Activated CD4-positive, CD25-positive, alpha-beta regulatory T cell treated with anti-CD3 and anti-CD28 coated beads, Interleukin-2, amount 50 U/mL, for 24 hours (primary cell): ENCODE measurements at regions not wholly inside any gene's neighbourhood (a gene's known extent, or its start where the extent isn't known, plus 50 kb on each side); places are given as distances from the start of the nearest gene placed in this dataset.

Experiments used
- ATAC-seq, 2 donors: fragments of 150-1000 bp; cut with Tn5 transposase; one replicate each; pipeline ENCODE4 v1.10.0; 2021; ENCODE audit warnings: mild to moderate bottlenecking in 1 of 2, moderate library complexity in 1 of 2

DNA sequence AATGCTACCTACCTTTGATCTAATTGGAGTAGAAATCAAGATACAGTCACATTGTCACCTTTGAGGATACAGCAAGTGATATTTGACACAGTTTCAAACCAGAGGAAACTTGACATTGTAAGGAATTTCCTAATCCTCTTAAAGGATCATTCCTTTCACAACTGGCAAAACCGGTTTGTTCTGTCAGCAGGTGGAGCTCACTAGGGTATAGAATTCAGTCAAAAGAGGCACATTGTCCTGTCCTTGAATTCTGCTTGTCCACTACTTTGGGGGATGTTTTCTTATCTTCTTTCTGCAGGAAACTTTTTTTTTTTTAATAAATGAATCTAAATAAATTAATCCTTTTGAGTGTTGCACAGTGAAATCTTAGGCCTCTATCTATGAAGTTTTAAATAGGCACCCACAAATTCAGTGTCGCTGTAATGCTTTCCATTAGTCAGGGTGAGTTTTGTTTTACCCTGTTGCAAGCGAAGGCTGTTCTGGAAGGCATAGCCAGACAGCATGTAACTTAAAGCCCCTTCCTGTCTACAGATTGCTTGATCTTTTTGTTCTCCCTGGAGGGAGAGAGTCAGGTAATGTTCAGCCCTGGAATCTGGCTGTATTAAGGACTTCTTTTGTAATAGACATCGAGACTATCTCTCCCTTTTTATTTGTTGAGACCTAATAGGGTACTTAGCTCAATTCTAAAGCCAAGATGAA, 285.0 kb upstream of the RGS6 start:
- no peak for ATAC-seq

DNA sequence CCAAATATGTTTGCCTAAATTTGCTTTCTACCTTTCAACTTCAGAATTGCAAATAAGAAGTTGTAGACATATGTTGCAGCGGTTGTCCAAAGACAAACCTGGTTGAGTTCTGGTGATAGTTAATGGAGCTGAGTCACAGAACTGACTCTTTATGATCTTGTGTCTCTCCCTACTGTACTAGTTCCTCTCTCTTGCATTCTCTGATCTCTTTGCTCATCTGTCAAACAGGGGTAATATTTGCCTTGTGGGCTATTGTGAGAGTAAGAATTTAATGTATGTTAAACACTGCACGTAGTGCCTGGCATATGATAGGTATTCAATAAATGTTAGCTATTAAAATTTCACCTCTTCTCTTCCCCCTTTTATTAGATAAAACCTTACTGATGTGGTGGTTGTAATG, 283.5 kb upstream of the RGS6 start:
- ATAC-seq: no peak

DNA sequence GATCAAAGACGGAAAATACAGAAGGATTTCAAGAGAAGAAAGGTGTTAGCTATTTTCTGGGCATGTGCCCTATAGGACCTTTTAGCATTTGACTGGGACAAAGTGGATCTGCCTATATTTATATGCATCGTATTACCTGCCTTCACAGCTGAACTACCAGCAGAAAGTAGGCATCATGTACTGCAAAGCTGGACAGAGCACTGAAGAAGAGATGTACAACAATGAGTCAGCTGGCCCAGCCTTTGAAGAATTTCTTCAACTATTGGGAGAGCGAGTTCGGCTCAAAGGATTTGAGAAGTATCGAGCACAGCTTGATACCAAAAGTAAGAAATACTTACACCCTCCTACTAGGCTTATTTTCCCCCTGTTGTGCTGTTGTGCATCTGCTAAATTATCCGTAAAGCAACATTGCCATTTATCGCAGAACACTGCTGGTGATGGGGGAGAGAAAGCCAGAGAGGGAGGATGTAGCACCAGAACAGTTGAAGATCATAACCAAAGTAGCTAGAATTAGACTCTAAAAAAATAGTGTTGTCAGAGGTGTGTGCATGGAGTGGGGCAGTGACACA, 282.0 kb upstream of the RGS6 start:
- ATAC-seq: no peak

DNA sequence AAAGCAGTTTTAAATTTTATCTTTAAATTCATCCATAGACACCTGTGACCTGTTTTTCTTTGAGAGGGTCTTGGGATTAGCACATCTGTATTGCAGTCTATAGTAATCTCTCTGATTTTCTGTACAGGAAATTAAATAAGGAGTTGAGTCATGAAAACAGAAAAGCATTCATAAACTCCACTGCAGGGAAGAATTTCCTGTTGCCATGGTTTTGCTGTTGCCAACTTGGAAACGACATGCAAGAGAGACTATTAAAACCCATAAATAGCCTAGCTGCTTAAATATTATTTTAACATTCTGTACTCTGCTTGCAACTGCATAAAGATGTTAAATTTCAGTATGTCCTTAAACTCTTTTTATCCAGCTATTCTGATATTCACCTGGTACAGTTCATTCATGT, 281.0 kb upstream of the RGS6 start:
- ATAC-seq: no peak

DNA sequence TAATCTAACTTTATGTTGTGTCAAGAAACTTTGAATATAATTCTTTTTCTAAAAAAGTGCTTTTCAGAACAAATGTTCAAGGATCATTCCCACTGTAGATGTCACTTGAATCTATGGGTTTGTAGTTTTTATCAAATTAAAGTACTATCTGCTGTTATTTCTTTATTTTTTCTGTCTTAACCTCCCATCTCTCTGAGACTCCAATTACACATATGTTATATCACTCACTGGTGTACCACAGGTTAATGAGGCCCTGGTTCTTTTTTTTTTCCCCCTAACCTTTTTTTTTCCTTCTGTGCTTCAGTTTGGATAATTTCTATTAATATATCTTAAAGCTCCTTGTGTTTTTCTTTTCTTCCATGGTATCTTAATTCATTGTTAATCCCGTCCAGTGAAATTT, 279.9 kb upstream of the RGS6 start:
- no peak for ATAC-seq

DNA sequence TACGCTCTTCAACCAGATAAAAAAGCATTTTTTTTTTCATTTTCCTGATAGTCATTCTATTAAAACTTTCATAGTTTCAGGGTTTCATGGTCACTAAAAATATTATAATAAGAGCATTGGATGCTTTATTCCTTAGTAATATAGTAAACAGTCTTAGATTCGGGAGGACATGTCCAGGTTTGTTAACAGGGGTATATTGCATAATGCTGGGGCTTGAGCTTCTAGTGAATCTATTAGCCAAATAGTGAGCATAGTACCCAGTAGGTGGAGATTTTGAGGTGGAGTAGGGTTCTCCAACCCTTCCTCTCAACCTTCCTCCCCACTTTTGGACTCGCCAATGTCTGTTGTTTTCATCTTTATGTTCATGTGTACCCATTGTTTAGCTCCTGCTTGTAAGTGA, 277.4 kb upstream of the RGS6 start:
- no peak for ATAC-seq

DNA sequence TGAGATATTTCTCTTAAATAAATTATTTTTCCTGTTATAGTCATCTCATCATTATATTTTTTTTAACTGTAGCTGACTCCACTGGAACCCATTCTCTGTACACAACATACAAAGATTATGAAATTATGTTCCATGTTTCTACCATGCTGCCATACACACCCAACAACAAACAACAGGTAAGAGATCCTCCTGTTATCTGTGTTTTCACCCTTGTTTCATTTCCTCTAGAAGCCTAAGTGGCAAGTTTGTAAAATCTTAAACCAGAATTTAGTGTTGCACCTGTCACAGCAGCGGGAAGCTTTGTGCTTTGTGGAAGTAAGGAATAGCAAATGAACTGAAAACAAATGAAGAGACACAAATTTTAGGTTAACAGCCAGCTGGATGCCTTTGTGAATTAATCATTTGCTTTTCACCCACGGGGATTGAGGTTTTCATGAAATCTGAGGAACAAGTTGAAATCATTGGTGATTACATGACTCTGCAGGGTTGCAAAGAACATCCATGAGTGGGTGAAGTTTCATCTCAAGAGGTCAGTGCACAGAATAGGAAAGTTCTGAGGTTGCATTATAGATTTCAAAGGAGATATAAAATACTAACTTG, 273.9 kb upstream of the RGS6 start:
- no peak for ATAC-seq

DNA sequence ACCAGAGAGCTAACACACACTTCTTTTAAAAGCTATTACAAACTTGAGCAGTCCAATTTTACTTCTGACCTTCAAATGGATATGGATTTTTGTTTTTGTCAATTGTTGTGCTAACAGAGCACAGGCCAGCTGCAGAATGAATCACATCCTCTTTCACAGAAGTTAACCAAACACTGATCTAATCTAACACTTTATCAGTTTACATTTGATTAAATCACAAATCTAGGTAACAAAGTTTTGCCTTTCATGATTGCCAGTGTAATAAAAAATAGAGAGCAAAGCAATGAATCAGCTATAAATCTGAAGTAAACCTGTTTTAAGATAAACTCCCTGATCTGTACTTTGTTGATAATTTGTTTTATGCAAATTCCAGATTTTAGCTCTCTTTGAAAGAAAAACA, 273.1 kb upstream of the RGS6 start:
- no peak for ATAC-seq

DNA sequence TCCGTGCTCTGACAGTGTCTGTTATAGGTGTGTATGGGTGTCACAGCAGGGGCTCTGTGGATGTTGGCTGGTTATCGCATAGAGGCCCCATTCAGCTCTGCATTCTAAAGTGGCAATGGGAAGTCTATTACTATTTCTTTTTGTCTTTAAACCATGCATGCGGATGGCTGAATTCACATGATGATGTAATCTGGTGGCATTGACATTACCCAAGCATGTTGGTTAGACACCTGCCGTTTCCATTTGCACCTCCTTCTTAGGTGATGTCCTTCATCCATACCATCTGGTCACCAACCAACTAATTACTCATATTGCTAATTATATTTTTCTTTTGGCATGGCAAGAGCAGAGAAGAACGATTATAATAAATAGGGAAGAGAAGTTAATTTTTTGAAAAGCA, 270.8 kb upstream of the RGS6 start:
- no peak for ATAC-seq

DNA sequence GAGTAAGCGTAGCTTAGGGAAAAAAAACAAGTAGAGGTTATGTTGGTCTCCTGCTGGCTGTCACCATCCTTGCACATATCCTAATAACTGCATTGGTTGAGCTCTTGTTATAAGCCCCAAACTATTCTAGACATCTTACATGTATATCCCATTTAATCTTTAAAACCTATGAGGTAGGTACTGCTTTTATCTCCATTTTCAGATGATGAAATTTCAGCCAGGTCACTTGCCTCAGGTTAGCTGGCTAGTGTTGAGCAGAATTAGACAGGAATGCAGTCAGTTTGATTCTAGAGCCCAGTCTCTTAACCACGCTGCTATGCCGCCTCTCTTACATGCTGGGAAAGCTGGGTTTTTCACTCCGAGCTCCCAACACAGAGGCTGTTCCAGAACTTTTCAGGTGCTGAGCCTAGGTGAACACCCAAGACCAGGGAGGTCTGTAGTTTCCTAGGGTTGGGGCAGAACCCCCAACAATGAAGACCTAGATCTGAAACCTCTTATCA, 269.9 kb upstream of the RGS6 start:
- no peak for ATAC-seq

DNA sequence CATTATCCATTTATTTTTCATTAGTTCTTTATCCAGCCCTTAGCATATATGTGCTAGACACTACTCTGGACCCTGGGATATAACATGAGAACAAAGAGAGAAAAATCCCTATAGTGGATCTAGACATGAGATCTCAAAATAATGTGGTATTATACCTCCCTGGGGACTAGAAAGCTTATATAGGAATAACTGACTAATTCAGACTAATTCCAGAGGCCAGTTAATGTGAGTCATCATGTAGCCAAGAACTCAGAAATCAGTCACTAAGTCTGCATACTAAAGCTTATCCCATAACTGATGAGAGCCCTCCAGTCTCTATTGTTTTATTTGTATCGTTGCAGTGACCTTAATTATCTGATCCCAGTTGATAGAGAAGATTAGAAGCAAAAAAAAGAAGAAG, 267.1 kb upstream of the RGS6 start:
- no peak for ATAC-seq

DNA sequence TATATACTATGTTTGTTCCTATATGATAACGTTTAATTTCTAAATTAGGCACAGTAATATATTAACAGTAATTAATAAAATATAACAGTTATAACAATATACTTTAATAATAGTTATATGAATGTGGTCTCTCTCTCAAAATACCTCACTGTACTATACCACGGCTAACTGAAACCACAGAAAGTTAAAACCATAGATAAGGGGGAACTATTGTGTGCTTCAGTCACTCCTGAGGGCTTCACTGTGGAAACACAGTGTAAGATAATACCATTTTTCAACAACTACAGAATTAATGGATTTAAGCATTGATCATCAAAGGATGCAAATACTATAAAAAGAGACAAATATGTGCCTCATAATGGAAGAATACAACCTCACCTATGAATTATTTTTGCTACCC, 266.4 kb upstream of the RGS6 start:
- ATAC-seq: no peak

DNA sequence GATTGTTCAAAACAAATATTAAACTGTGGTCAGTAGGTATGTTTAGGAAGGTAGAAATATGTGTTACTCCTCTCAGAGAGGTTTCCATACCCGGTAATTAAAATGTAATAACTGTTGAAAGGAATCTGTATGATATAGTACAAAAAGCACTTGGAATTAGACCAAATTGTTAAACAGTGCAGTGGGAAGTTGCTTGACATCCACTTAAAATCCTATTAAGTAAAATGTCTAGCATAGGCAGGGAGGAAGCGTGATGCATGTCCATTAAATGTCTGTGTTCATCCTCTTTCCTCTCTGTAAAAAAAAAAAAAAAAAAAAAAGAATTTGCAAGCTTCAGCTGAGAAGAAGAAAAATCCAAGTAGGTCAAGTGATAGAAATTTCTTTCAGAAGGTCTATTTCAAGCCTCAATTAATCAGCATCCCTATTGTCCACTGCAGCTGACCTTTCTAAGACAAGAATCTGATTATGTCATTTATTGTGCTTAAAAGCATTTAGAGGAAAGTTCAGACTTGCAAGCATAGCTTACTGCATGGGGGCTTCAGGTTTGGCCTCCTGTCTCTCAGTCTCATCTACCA, 265.6 kb upstream of the RGS6 start:
- ATAC-seq: no peak

DNA sequence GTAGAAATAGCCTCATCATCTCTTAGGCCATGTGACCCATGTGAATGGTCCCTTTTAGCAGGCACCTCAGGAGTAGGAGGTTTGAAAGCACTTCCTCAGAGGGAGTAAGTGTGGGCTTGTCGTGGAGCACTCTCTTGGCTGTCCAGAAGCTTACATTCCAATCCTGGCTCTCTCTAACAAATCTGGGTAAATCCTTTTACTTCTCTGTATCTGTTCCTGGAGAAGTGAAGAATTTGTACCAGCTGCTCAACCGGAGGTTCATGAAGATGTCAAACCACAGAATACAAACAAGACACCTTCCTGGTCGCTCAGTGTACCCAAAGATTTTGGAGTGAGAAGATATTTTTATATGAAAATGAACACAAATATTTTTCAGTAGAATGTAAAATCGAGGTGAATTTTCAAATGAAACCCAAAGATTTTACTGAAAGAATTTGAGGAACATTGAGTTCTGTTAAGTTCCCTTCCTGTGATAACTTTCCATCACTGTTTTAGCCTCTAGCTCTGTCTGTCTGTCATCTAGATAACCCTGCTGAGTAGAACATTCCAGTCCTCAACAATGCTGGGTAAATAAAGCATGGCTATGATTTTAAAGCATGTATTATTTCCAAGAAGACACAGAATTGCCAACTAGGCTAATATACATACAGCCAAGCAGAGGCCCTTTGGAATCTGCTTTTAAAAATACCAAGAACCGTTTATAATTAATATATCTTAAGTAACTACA, 263.9 kb upstream of the RGS6 start:
- ATAC-seq: no peak

DNA sequence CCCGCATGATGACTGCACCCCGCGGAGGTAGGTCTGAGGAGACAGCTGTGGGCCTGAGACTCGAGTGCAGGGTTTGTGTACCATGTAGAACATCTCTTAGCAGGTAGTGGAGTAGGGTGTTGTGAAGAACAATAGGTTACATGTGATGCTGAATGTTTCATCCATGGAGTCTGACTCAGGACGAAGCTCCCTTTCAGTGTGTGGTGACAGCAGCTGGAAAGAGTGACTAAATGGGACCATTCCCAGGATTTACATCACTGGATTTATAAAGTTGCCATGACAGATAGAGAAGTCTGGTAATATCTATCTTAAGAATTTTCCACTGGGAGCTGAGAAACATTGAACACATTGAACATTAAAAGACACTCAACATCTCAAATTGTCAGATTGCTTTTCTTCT, 259.6 kb upstream of the RGS6 start:
- ATAC-seq: no peak

DNA sequence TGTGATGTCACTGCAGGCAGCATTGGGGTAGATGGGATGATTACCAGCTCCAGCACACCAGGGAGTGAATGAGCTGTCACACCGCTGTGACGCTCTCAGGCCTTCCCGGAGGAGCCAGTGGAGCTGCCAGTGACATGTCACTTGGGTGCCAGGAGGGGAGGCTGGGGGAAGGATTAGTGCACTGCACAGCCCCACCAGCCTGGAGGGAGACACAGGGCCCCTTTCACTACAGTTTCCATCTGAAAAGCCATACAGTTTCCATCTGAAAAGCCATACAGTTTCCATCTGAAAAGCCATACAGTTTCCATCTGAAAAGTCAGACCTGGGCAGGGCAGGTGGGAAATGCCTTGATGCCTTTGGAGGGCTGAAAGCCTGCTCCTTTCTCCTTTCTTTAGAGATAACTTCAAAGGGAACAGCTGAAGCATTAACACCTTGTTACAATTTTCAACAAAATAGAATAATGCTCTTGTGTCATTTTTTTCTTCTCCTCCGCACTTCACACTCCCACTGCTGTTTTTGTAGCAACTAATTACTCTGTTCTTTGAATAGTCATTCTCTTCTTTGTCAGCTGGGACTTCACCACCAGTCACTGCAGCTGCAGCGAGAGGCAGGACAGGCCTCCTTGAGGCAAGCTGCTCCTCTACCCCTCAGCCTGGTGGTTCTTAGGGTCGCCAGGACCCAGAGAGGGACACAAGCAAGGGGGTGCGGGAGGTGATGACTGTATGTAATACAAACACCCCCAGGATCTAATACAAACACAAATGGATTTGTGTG, 256.9 kb upstream of the RGS6 start:
- ATAC-seq: no peak

DNA sequence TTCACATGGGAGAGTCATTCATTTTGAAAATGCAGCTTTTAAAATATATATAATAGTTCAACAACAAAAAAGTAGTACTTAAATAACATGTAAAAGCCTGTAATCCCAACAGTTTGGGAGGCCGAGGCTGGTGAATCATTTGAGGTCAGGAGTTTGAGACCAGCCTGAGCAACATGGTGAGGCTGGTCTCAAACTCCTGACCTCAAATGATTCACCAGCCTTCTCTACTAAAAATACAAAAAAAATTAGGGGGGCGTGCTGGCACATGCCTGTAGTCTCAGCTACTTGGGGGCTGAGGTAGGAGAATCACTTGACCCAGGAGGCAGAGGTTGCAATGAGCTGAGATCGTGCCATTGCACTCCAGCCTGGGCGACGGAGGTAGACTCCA, 256.3 kb upstream of the RGS6 start:
- ATAC-seq: no peak

DNA sequence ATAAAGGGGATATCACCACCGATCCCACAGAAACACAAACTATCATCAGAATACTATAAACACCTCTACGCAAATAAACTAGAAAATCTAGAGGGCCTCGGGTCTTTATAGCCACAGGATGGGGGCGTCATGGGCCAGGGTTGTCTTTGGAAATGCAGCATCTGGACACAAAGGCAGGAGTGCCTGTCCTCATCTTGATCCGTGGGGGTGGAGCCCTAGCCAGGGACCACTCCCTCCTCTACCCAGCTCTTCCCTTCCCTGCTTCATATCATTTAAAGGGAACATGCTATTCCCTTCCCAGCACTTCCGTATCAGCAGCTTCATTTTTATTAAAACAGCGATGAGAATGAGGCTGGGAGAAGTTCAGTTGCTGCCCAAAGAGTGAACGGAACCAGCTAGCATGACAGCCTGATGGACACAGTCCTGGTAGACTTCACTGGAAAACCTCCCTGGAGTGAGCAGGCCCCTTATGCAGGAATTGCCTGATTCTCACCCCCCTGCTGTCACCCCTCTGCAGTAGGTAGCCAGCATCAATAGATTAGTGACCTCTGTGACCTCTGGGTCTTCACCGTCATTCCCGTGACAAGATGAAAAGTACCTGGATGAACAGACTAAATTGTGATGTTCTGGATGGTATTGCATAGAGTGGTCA, 251.4 kb upstream of the RGS6 start:
- ATAC-seq: no peak

DNA sequence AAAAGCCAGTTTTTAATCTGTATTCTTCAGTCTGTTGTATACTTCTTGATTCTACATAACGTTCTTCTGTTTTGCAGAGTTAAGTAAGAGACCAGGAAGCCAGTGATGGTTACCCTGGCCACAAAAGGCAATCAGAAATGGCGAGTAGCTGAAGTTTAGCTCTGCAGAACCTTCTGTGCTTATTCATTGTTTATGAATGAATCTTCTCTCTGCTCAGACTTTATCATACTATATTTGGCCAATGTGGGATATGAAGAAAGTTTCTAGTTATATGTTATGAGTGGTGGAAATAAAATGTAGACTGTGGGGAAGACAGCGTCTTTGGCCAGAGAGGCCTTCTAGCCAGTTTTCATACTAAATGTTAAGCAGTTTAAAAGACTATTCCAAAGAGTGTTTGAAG, 249.9 kb upstream of the RGS6 start:
- ATAC-seq: no peak

DNA sequence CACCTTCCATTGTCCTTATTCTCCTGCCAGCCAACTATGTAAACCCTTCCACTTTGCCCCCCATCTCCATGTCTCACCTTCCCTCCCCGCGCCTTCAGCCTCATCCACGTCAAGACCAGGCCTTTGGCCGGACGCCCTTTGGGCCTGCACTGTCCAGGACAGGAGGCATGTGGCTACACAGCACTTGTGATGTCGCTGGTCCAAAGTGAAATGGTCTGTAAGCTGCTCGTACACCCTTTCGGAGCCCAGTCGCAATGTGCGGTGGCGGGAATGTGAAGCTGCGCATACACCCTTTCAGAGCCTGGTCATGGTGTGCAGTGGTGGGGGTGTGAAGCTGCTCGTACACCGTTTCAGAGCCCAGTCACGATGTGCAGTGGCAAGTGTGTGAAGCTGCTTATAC, 247.9 kb upstream of the RGS6 start:
- no peak for ATAC-seq

DNA sequence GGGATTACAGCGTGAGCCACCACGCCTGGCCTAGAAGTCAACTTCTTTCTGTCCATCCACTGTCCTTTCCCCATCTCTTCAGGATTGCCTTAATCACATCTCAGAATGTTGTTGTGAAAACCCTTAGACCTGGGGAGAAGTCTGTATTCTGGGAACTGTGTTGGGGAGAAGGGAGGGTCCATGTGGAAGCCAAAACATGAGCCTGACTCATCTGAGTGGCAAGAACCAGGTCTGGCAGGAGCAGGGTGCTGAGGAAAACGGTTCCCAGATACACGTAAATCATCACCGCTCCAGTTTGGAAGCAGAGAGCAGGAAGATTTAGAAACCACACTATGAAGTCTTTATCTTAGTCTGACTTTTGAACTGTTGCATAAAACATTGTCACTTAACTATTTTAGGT, 245.6 kb upstream of the RGS6 start:
- no peak for ATAC-seq

DNA sequence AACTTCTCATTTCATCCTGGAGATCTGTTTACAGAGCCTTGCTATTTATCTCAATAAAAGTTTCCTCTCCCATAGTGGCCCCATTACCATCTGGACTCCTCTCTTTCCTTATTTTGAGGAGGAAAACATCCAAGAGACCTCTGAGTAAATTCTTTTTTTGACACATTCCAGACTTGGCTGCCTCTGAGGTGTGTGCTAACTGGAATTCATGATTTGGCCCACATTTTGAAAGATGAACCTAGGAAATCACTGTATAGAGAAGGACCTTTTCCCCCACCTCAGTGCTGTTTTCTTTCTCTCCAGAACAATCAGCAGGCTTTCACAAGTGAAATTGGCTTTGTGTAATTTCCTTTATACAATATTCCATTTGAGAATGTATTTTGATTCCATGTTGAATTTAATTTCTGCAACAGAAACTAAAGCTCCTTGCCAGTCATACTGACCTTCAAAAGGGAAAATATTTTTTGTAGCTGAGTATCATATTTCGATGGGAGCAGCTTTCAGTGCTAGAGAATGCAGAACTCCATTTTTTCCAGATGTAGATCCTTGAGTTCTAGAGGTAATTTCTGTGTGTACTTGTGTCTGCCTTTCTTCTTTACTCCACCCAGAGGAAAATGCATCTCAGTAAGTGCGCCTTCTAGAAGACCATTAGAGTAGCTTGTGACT, 244.9 kb upstream of the RGS6 start:
- no peak for ATAC-seq
